H1 (cell line): ENCODE measurements at regions not wholly inside any gene's neighbourhood (a gene's known extent, or its start where the extent isn't known, plus 50 kb on each side); places are given as distances from the start of the nearest gene placed in this dataset.

ENCODE experiments used
- CTCF ChIA-PET: fragments of 300-600 bp; sonication (Branson Sonifier 250); formaldehyde crosslinking; loops from one replicate; lab custom pipeline; 2021; ENCODE audit not compliant: partially characterized antibody; lab: Charles Lee
- POLR2A ChIA-PET: fragments of 300-600 bp; sonication (Branson Sonifier 250); formaldehyde crosslinking; loops from one replicate; lab custom pipeline; 2021; ENCODE audit warnings: inconsistent platforms; ENCODE audit not compliant: partially characterized antibody; lab: Charles Lee
- DNase-seq, 2 experiments: peaks; one replicate each; pipeline versions ENCODE4 v3.0.0 to v3.0.0-alpha.2; 2010 to 2022; ENCODE audit warnings: low spot score in 2 of 2, low read depth in 1 of 2, mixed read lengths in 1 of 2
- FAIRE-seq: peaks from 2 replicates; lab custom pipeline; 2011; peaks lifted over from hg19 to GRCh38; lab: Jason Lieb, UNC
- H2AFZ ChIP-seq: 2 replicates; pipeline ENCODE4 v1.8.1; 2012; ENCODE audit warnings: low read length, inconsistent platforms
- H2AK5ac ChIP-seq: 2 replicates; pipeline ENCODE4 v1.6.1; 2013; ENCODE audit warnings: low read depth, low read length
- H2BK120ac ChIP-seq: replicated peaks from 2 replicates; pipeline ENCODE3; 2013; ENCODE audit warnings: low read depth, low read length, inconsistent platforms
- H2BK12ac ChIP-seq: 2 replicates; pipeline ENCODE4 v1.6.1; 2013; ENCODE audit warnings: low read depth, low read length
- H2BK15ac ChIP-seq: 2 replicates; pipeline ENCODE4 v1.6.1; 2013; ENCODE audit warnings: low read length
- H2BK20ac ChIP-seq: 2 replicates; pipeline ENCODE4 v1.6.1; 2013; ENCODE audit warnings: low read length
- H2BK5ac ChIP-seq: 2 replicates; pipeline ENCODE4 v1.6.1; 2013; ENCODE audit warnings: low read depth, low read length
- H3K14ac ChIP-seq: 2 replicates; pipeline ENCODE4 v1.6.1; 2013; ENCODE audit warnings: inconsistent platforms; ENCODE audit not compliant: insufficient read length
- H3K18ac ChIP-seq: 2 replicates; pipeline ENCODE4 v1.6.1; 2013; ENCODE audit warnings: low read length; ENCODE audit errors: extremely low read depth
- H3K23ac ChIP-seq: 2 replicates; pipeline ENCODE4 v1.6.1; 2013; ENCODE audit warnings: inconsistent platforms; ENCODE audit not compliant: insufficient read length
- H3K23me2 ChIP-seq: 2 replicates; pipeline ENCODE4 v1.6.1; 2013; ENCODE audit warnings: low read depth, low read length
- H3K27ac ChIP-seq: 2 replicates; pipeline ENCODE4 v1.6.1; 2011; ENCODE audit warnings: low read depth, low read length, inconsistent platforms
- H3K27me3 ChIP-seq, 4 experiments: replicated peaks in 1 of 4; 1 replicate in 1 of 4; 2 replicates in 3 of 4; pipeline versions ENCODE4 v1.6.1 to v1.8.1; 2011 to 2013; ENCODE audit warnings: low read length in 3 of 4, mild to moderate bottlenecking in 3 of 4, inconsistent platforms in 2 of 4, mixed read lengths in 2 of 4, moderate library complexity in 1 of 4; ENCODE audit not compliant: control insufficient read depth in 3 of 4, insufficient read depth in 3 of 4; ENCODE audit errors: extremely low read depth in 1 of 4
- H3K36me3 ChIP-seq, 4 experiments: 2 replicates each; pipeline versions ENCODE4 v1.6.1 to v1.8.1; 2011 to 2013; ENCODE audit warnings: mild to moderate bottlenecking in 4 of 4, low read length in 3 of 4, moderate library complexity in 2 of 4, control low read depth in 1 of 4, inconsistent platforms in 1 of 4; ENCODE audit not compliant: insufficient read depth in 4 of 4, control insufficient read depth in 2 of 4
- H3K4ac ChIP-seq: replicated peaks from 2 replicates; pipeline ENCODE3; 2013; ENCODE audit warnings: low read length, low read depth, mixed read lengths, inconsistent platforms; ENCODE audit not compliant: insufficient read length
- H3K4me1 ChIP-seq, 4 experiments: replicated peaks in 1 of 4; 1 replicate in 1 of 4; 2 replicates in 3 of 4; pipeline versions ENCODE4 v1.6.1 to v1.8.1; 2011 to 2013; ENCODE audit warnings: low read length in 3 of 4, inconsistent platforms in 2 of 4, mixed read lengths in 1 of 4; ENCODE audit not compliant: insufficient read depth in 4 of 4, control insufficient read depth in 3 of 4
- H3K4me2 ChIP-seq, 2 experiments: 2 replicates each; pipeline versions ENCODE4 v1.6.1 to v1.8.1; 2011 to 2013; ENCODE audit warnings: low read depth in 2 of 2, low read length in 2 of 2, control low read depth in 1 of 2, inconsistent platforms in 1 of 2, mild to moderate bottlenecking in 1 of 2; ENCODE audit not compliant: insufficient read depth in 1 of 2
- H3K4me3 ChIP-seq, 4 experiments: fragments of 200-600, 300-600 bp in 1 of 4; sonication (generic), shearing (Covaris generic), sonication (Bioruptor Twin) in 1 of 4; 2 replicates each; pipeline versions ENCODE4 v1.5.1 to v1.8.1; 2011 to 2016; ENCODE audit warnings: low read length in 4 of 4, low read depth in 3 of 4, control low read depth in 2 of 4, inconsistent platforms in 2 of 4, mild to moderate bottlenecking in 2 of 4, mixed read lengths in 1 of 4, moderate library complexity in 1 of 4; ENCODE audit not compliant: insufficient read depth in 2 of 4; ENCODE audit errors: extremely low read depth in 1 of 4
- H3K56ac ChIP-seq: replicated peaks from 2 replicates; pipeline ENCODE3; 2013; ENCODE audit warnings: low read depth, mild to moderate bottlenecking, mixed read lengths, low read length, inconsistent platforms; ENCODE audit not compliant: insufficient read length
- H3K79me1 ChIP-seq: 2 replicates; pipeline ENCODE4 v1.6.1; 2013; ENCODE audit warnings: low read depth, low read length, control low read depth
- H3K79me2 ChIP-seq, 2 experiments: 2 replicates each; pipeline versions ENCODE4 v1.6.1 to v1.8.1; 2012 to 2013; ENCODE audit warnings: low read length in 2 of 2, mild to moderate bottlenecking in 2 of 2, inconsistent platforms in 1 of 2; ENCODE audit not compliant: insufficient read depth in 2 of 2, control insufficient read depth in 1 of 2
- H3K9ac ChIP-seq, 4 experiments: replicated peaks in 1 of 4; 1 replicate in 1 of 4; 2 replicates in 3 of 4; pipeline versions ENCODE4 v1.6.1 to v1.8.1; 2011 to 2013; ENCODE audit warnings: low read depth in 3 of 4, low read length in 3 of 4, control low read depth in 2 of 4, mild to moderate bottlenecking in 2 of 4, moderate library complexity in 2 of 4, inconsistent platforms in 1 of 4; ENCODE audit errors: extremely low read depth in 1 of 4
- H3K9me3 ChIP-seq, 2 experiments: 2 replicates each; pipeline versions ENCODE4 v1.6.1 to v1.8.1; 2012 to 2013; ENCODE audit warnings: mild to moderate bottlenecking in 2 of 2, moderate library complexity in 2 of 2, control low read depth in 1 of 2, inconsistent platforms in 1 of 2, low read depth in 1 of 2, low read length in 1 of 2, mixed read lengths in 1 of 2; ENCODE audit not compliant: insufficient read depth in 2 of 2
- H4K20me1 ChIP-seq, 2 experiments: replicated peaks in 1 of 2; 2 replicates each; pipeline versions ENCODE3 to v1.8.1; 2011 to 2013; ENCODE audit warnings: inconsistent platforms in 2 of 2, low read length in 2 of 2, mild to moderate bottlenecking in 1 of 2; ENCODE audit not compliant: insufficient read depth in 2 of 2, control insufficient read depth in 1 of 2
- H4K5ac ChIP-seq: 2 replicates; pipeline ENCODE4 v1.6.1; 2013; ENCODE audit warnings: low read length, low read depth, mixed read lengths, inconsistent platforms; ENCODE audit not compliant: insufficient read length
- H4K8ac ChIP-seq: 2 replicates; pipeline ENCODE4 v1.8.0; 2013; ENCODE audit warnings: mild to moderate bottlenecking, moderate library complexity, low read length, inconsistent platforms; ENCODE audit not compliant: insufficient read depth; ENCODE audit errors: extremely low read depth
- H4K91ac ChIP-seq: replicated peaks from 2 replicates; pipeline ENCODE3; 2013; ENCODE audit warnings: low read length, mixed read lengths, inconsistent platforms; ENCODE audit not compliant: insufficient read length
- PHF8 ChIP-seq: fragments of 200-600 bp; sonication (generic); conservative IDR thresholded peaks from 2 replicates; pipeline ENCODE4 v1.7.1; 2012; ENCODE audit warnings: low read depth, mild to moderate bottlenecking, inconsistent platforms, low read length, moderate library complexity
- POLR2A ChIP-seq, 2 experiments: IDR thresholded peaks; 1 replicate in 1 of 2; 2 replicates in 1 of 2; pipeline ENCODE4 v1.6.1; 2011; ENCODE audit warnings: low read depth in 2 of 2, low read length in 2 of 2, mild to moderate bottlenecking in 2 of 2; ENCODE audit errors: control extremely low read depth in 1 of 2
- RAD21 ChIP-seq, 2 experiments: IDR thresholded peaks in 1 of 2; conservative IDR thresholded peaks in 1 of 2; 2 replicates each; pipeline ENCODE4 v1.6.1; 2011; ENCODE audit warnings: low read depth in 2 of 2, low read length in 2 of 2, improper control_type of control experiment in 1 of 2, inconsistent platforms in 1 of 2, mild to moderate bottlenecking in 1 of 2, moderate library complexity in 1 of 2
- SIN3A ChIP-seq, 2 experiments: IDR thresholded peaks in 1 of 2; conservative IDR thresholded peaks in 1 of 2; 2 replicates each; pipeline ENCODE4 v1.6.1; 2011 to 2012; ENCODE audit warnings: low read length in 2 of 2, improper control_type of control experiment in 1 of 2, low read depth in 1 of 2, mild to moderate bottlenecking in 1 of 2
- TEAD4 ChIP-seq: IDR thresholded peaks from 2 replicates; pipeline ENCODE4 v1.6.1; 2012; ENCODE audit warnings: low read depth, low read length, inconsistent platforms, mixed read lengths
- WGBS, 2 experiments: shearing (Covaris generic) in 1 of 2; methylation state at CpG; one replicate each; pipeline versions ENCODE4 v1.1.6 to v1.1.7; 2013 to 2015; ENCODE audit warnings: low lambda C conversion rate in 2 of 2, mixed read lengths in 2 of 2, inconsistent platforms in 1 of 2, low coverage in 1 of 2, missing lambda C conversion rate in 1 of 2; ENCODE audit not compliant: insufficient replicate concordance in 2 of 2, insufficient coverage in 1 of 2, insufficient read length in 1 of 2; ENCODE audit errors: extremely low coverage in 1 of 2, missing lambda C conversion rate in 1 of 2; 5-methylcytosine and 5-hydroxymethylcytosine counted together
- TF ChIP-seq, protein P1 (sequence below), 3 experiments: IDR thresholded peaks; 1 replicate in 2 of 3; 2 replicates in 1 of 3; pipeline versions ENCODE4 v1.5.1 to v1.6.1; 2011; ENCODE audit warnings: low read length in 3 of 3, mild to moderate bottlenecking in 3 of 3, inconsistent platforms in 2 of 3, low read depth in 1 of 3, moderate library complexity in 1 of 3; ENCODE audit not compliant: insufficient read depth in 1 of 3; ENCODE audit errors: control extremely low read depth in 1 of 3

DNA sequence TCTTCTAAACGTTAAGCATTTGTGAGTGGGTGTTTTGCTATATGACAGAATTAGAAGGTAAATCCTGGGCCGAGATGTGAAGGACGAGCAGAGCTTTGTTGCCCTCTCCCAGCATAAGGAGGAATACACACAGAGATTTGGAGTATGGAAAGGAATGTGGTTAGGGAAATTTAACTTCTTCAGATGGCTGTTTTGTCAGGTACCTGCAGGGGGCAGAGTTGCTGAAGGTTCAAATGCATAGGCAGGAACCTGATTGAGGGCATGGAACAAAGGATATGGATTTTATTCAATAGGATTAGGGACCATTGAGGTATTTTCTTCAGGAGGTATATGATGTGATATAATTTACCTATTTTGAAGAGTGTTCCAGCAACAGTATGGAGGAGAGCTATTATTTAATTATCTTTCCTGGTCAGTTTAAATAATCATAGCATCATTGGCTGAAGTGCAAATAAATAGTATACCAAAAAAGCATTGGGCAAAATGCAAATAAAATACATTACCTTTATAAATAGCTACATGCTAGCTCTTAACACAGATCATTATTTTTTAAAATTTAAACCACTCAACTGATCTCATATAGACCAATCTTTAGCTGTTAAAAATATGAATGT lies 143.6 kb downstream of the SLIT2 start:
- FAIRE-seq, result peak; percentile 88
- Histone ChIP-seq H2BK120ac (no peak overlapping the region), H3K23me2 (no peaks in the 10 kb centered on the region), H3K79me1 (no peaks in the 10 kb centered on the region), H3K9ac (no peak overlapping the region), H4K91ac (no peak overlapping the region), H4K20me1 (no peaks in the 10 kb centered on the region), H3K27ac (no peak overlapping the region), H2BK15ac (no peak overlapping the region), H3K4ac (no peak overlapping the region), H2BK12ac (no peak overlapping the region), H3K4me3 (no peak overlapping the region), H4K8ac (no peak overlapping the region), H3K9me3 (no peaks in the 10 kb centered on the region), H2AK5ac (no peak overlapping the region), H4K5ac (no peak overlapping the region), H2AFZ (no peak overlapping the region), H3K79me2 (no peaks in the 10 kb centered on the region), H3K4me2 (no peak overlapping the region), H3K18ac (no peak overlapping the region), H3K4me1 (no peaks in the 10 kb centered on the region; a peak in 1 of 7 replicates), H3K36me3 (no peaks in the 10 kb centered on the region), H3K27me3 (no peaks in the 10 kb centered on the region), H3K14ac (no peak overlapping the region), H2BK5ac (no peak overlapping the region), H3K56ac (no peak overlapping the region), H2BK20ac (no peak overlapping the region), H3K23ac (no peak overlapping the region)
- peak; percentile 43 to 82 for DNase-seq
- ChIA-PET CTCF (interaction anchor here (0.6 to 4.3 kb wide), 37 partner anchors 9 to 1629 kb away, joined by 3 to 39 read pairs (median 3); no protein-coding TSS in a partner anchor), POLR2A (no interaction called here)
- 33% methylated on average over 3 of the region's 3 CpGs; no CpG with 5 or more reads in 1 of the 2 experiments for WGBS, 2 experiments
- no peak for TF ChIP-seq PHF8
- peak; percentile 52 to 55 for TF ChIP-seq RAD21 (IDR thresholded peaks at IDR 0.05 in 1 of 2, conservative IDR thresholded peaks at IDR 0.05 in 1 of 2; ENCODE audit: low read depth in 2 of 2, low read length in 2 of 2)
- TF ChIP-seq SIN3A (conservative IDR thresholded peaks at IDR 0.05 in 1 of 2, IDR thresholded peaks at IDR 0.05 in 1 of 2; ENCODE audit: low read depth in 1 of 2, low read length in 2 of 2), result no peak
- TF ChIP-seq TEAD4, result peak; percentile 44; the same call in 1 of the 2 replicates
- no peak for TF ChIP-seq POLR2A (IDR thresholded peaks at IDR 0.05; ENCODE audit: control extremely low read depth in 1 of 2, low read depth in 2 of 2, low read length in 2 of 2)
- TF ChIP-seq, protein P1, sequence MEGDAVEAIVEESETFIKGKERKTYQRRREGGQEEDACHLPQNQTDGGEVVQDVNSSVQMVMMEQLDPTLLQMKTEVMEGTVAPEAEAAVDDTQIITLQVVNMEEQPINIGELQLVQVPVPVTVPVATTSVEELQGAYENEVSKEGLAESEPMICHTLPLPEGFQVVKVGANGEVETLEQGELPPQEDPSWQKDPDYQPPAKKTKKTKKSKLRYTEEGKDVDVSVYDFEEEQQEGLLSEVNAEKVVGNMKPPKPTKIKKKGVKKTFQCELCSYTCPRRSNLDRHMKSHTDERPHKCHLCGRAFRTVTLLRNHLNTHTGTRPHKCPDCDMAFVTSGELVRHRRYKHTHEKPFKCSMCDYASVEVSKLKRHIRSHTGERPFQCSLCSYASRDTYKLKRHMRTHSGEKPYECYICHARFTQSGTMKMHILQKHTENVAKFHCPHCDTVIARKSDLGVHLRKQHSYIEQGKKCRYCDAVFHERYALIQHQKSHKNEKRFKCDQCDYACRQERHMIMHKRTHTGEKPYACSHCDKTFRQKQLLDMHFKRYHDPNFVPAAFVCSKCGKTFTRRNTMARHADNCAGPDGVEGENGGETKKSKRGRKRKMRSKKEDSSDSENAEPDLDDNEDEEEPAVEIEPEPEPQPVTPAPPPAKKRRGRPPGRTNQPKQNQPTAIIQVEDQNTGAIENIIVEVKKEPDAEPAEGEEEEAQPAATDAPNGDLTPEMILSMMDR (IDR thresholded peaks at IDR 0.05; ENCODE audit: control extremely low read depth in 1 of 3, insufficient read depth in 1 of 3, low read depth in 1 of 3, low read length in 3 of 3), result peak in 2 of 3 experiments; percentile 65 to 83; a peak in 3 of 4 replicates
